Spleen (tissue), 11 donors: ENCODE measurements at regions not wholly inside any gene's neighbourhood (a gene's known extent, or its start where the extent isn't known, plus 50 kb on each side); places are given as distances from the start of the nearest gene placed in this dataset.

ENCODE experiments used
- DNase-seq: peaks from one replicate; pipeline ENCODE4 v3.0.0-alpha.2; 2020
- H3K27ac ChIP-seq, 8 donors: fragments of 200-600 bp; sonication (generic) in 7 of 8; 1 replicate in 4 of 8; 2 replicates in 4 of 8; pipeline versions ENCODE4 v1.5.0 to v1.8.0; 2016 to 2021; ENCODE audit warnings: inconsistent platforms in 4 of 8, mild to moderate bottlenecking in 4 of 8, moderate library complexity in 1 of 8
- H3K27me3 ChIP-seq, 7 donors: fragments of 200-600 bp; sonication (generic) in 6 of 7; replicated peaks in 1 of 7; 1 replicate in 4 of 7; 2 replicates in 3 of 7; pipeline versions ENCODE4 v1.5.0 to v1.8.0; 2016 to 2021; ENCODE audit warnings: inconsistent platforms in 3 of 7, mild to moderate bottlenecking in 1 of 7
- H3K36me3 ChIP-seq, 6 donors: fragments of 200-600 bp; sonication (generic) in 5 of 6; 1 replicate in 4 of 6; 2 replicates in 2 of 6; pipeline versions ENCODE4 v1.5.0 to v1.8.0; 2016 to 2021; ENCODE audit warnings: inconsistent platforms in 2 of 6
- H3K4me1 ChIP-seq, 6 donors: fragments of 200-600 bp; sonication (generic) in 5 of 6; 1 replicate in 3 of 6; 2 replicates in 3 of 6; pipeline versions ENCODE4 v1.5.0 to v1.8.0; 2016 to 2021; ENCODE audit warnings: inconsistent platforms in 3 of 6
- H3K4me3 ChIP-seq, 8 donors: fragments of 200-600 bp; sonication (generic) in 7 of 8; 1 replicate in 4 of 8; 2 replicates in 4 of 8; pipeline versions ENCODE4 v1.5.0 to v1.8.0; 2016 to 2021; ENCODE audit warnings: inconsistent platforms in 4 of 8, mild to moderate bottlenecking in 4 of 8, moderate library complexity in 2 of 8
- H3K9me3 ChIP-seq, 8 donors: fragments of 200-600 bp; sonication (generic) in 7 of 8; 1 replicate in 4 of 8; 2 replicates in 4 of 8; pipeline versions ENCODE4 v1.5.0 to v1.8.0; 2016 to 2021; ENCODE audit warnings: inconsistent platforms in 4 of 8
- CTCF ChIP-seq, 11 experiments: fragments of 200-600 bp in 7 of 11; fragments of 450-650 bp in 4 of 11; sonication (generic) in 4 of 11; IDR thresholded peaks in 8 of 11; conservative IDR thresholded peaks in 3 of 11; 1 replicate in 7 of 11; 2 replicates in 4 of 11; pipeline versions ENCODE4 v1.4.0 to v1.8.0; 2016 to 2021; ENCODE audit warnings: antibody characterized with exemption in 11 of 11, inconsistent platforms in 4 of 11, mild to moderate bottlenecking in 1 of 11
- POLR2A ChIP-seq, 3 donors: fragments of 450-650 bp; IDR thresholded peaks; one replicate each; pipeline ENCODE4 v1.5.1; 2017; ENCODE audit warnings: antibody characterized with exemption in 3 of 3, mild to moderate bottlenecking in 1 of 3
- POLR2AphosphoS5 ChIP-seq, 3 donors: sonication (generic); formaldehyde crosslinking; IDR thresholded peaks; one replicate each; pipeline ENCODE4 v1.5.1; 2017; ENCODE audit warnings: antibody characterized with exemption in 3 of 3
- WGBS, 5 donors: extraction: QIAGEN DNeasy Blood & Tissue Kit in 3 of 5; methylation state at CpG; one replicate each; pipeline versions ENCODE4 v1.1.5 to v1.1.7; 2013 to 2018; 5-methylcytosine and 5-hydroxymethylcytosine counted together
- intact Hi-C: fragments of 100-400 bp; cut with DNase I; formaldehyde crosslinking; loops from one replicate; pipeline ENCODE4 v1.15.0; 2023; ENCODE audit warnings: low total_unique reads
- donor health status: healthy with polysubstance abuse.
- donor health status: DM: no; HTN: no; CAD: no; lungs with moderate emphysema.
- donor health status: DM: no; HTN: no; CAD: no.
- donor health status: Bipolar disorder and iron deficiency.
- donor health status: healthy.
- donor health status: DM: no; HTN: no; CAD: no.
- donor health status: DM: yes; HTN: yes; CAD: no.

GRCh38 chr6:68054756-68055155, 580.3 kb upstream of the ADGRB3 start:
- no peaks in the 10 kb centered on the region for H3K4me1 ChIP-seq
- H3K9me3 ChIP-seq, result peaks cover 0 to 22% (median 13%) of the 10 kb centered on the region in 8 donors
- no peak for DNase-seq
- intact Hi-C loops, result no loop called here
- 64 to 79% (median 68%) methylated on average over 1 of the region's 1 CpG for WGBS, 5 donors
- TF ChIP-seq POLR2AphosphoS5 (IDR thresholded peaks at IDR 0.05) (no peak), POLR2A (IDR thresholded peaks at IDR 0.05) (no peak), CTCF (IDR thresholded peaks at IDR 0.05 in 8 of 11, conservative IDR thresholded peaks at IDR 0.05 in 3 of 11) (no peak)
- H3K4me3 ChIP-seq, result no peak overlapping the region
- no peaks in the 10 kb centered on the region for H3K27me3 ChIP-seq
- no peaks in the 10 kb centered on the region for H3K36me3 ChIP-seq
- H3K27ac ChIP-seq, result no peak overlapping the region

GRCh38 chr6:68053805-68054373, 581.2 kb upstream of the ADGRB3 start:
- intact Hi-C loops, result no loop called here
- Histone ChIP-seq H3K9me3 (peaks cover 0 to 23% (median 13%) of the 10 kb centered on the region in 8 donors), H3K4me1 (no peaks in the 10 kb centered on the region), H3K27ac (no peak overlapping the region), H3K27me3 (no peaks in the 10 kb centered on the region), H3K36me3 (no peaks in the 10 kb centered on the region), H3K4me3 (no peak overlapping the region)
- no peak for TF ChIP-seq POLR2AphosphoS5 (IDR thresholded peaks at IDR 0.05)
- DNase-seq, result no peak
- 66 to 79% (median 71%) methylated on average over 4 of the region's 4 CpGs for WGBS, 5 donors

GRCh38 chr6:68052234-68052633, 582.8 kb upstream of the ADGRB3 start:
- DNase-seq, result no peak
- Histone ChIP-seq H3K36me3 (no peaks in the 10 kb centered on the region), H3K27me3 (no peaks in the 10 kb centered on the region), H3K9me3 (peaks cover 0 to 24% (median 20%) of the 10 kb centered on the region in 8 donors), H3K4me3 (no peak overlapping the region), H3K4me1 (no peaks in the 10 kb centered on the region), H3K27ac (no peak overlapping the region)
- TF ChIP-seq CTCF (IDR thresholded peaks at IDR 0.05 in 8 of 11, conservative IDR thresholded peaks at IDR 0.05 in 3 of 11) (no peak), POLR2A (IDR thresholded peaks at IDR 0.05) (no peak), POLR2AphosphoS5 (IDR thresholded peaks at IDR 0.05) (no peak)
- intact Hi-C loops, result no loop called here

- no peaks in the 10 kb centered on the region for H3K27me3 ChIP-seq
- H3K27ac ChIP-seq, result no peak overlapping the region
- peak; percentile 10 for DNase-seq
- peaks cover 0 to 13% (median 9%) of the 10 kb centered on the region in 8 donors for H3K9me3 ChIP-seq
- no peak overlapping the region for H3K4me3 ChIP-seq
- 83 to 97% (median 89%) methylated on average over 5 of the region's 5 CpGs for whole genome bisulfite sequencing, 5 donors
- H3K4me1 ChIP-seq, result no peaks in the 10 kb centered on the region
- H3K36me3 ChIP-seq, result no peaks in the 10 kb centered on the region
- no peak for TF ChIP-seq POLR2AphosphoS5 (IDR thresholded peaks at IDR 0.05)
- TF ChIP-seq CTCF (IDR thresholded peaks at IDR 0.05 in 8 of 11, conservative IDR thresholded peaks at IDR 0.05 in 3 of 11), result no peak
- TF ChIP-seq POLR2A (IDR thresholded peaks at IDR 0.05), result no peak
- intact Hi-C loops, result no loop called here
These were observed 585.5 kb upstream of the ADGRB3 start for GRCh38 chr6:68049562-68049961.

GRCh38 chr6:68046756-68047155, 588.3 kb upstream of the ADGRB3 start:
- no peak for TF ChIP-seq POLR2A (IDR thresholded peaks at IDR 0.05)
- TF ChIP-seq CTCF (IDR thresholded peaks at IDR 0.05 in 8 of 11, conservative IDR thresholded peaks at IDR 0.05 in 3 of 11), result no peak
- TF ChIP-seq POLR2AphosphoS5 (IDR thresholded peaks at IDR 0.05), result no peak
- Histone ChIP-seq H3K4me1 (no peaks in the 10 kb centered on the region), H3K36me3 (no peaks in the 10 kb centered on the region), H3K27me3 (no peaks in the 10 kb centered on the region), H3K4me3 (no peak overlapping the region), H3K27ac (no peak overlapping the region), H3K9me3 (peaks cover 0 to 13% (median 9%) of the 10 kb centered on the region in 8 donors)
- no peak for DNase-seq
- WGBS, 5 donors, result 68 to 81% (median 77%) methylated on average over 1 of the region's 1 CpG
- intact Hi-C loops, result no loop called here
